ENCODE measurements at regions not wholly inside any gene's neighbourhood (a gene's known extent, or its start where the extent isn't known, plus 50 kb on each side); places are given as distances from the start of the nearest gene placed in this dataset.

DNA sequence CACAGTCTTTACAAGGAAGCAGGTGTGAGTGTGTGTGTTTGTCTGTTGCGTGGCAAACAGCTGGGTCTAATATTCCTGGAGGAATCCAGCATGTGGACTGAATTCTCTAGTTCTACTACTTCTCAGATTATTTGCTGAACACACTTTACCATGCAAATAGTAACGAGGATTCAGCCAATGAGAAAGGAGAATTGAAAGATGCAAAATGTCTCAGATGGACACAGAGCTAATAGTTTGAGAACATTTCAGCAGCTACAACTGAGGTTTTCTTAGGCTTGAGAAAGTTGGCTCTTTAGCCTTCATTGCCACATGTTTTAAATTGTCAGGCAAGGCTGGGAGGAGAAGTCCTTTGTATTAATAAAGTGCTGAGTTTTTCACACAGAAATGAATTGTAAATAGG lies 568.0 kb upstream of the MDFIC2 start:
- intact Hi-C loops (cut with DNase I; ENCODE audit: low total_unique reads) = no loop called here
- TF ChIP-seq, protein P1, sequence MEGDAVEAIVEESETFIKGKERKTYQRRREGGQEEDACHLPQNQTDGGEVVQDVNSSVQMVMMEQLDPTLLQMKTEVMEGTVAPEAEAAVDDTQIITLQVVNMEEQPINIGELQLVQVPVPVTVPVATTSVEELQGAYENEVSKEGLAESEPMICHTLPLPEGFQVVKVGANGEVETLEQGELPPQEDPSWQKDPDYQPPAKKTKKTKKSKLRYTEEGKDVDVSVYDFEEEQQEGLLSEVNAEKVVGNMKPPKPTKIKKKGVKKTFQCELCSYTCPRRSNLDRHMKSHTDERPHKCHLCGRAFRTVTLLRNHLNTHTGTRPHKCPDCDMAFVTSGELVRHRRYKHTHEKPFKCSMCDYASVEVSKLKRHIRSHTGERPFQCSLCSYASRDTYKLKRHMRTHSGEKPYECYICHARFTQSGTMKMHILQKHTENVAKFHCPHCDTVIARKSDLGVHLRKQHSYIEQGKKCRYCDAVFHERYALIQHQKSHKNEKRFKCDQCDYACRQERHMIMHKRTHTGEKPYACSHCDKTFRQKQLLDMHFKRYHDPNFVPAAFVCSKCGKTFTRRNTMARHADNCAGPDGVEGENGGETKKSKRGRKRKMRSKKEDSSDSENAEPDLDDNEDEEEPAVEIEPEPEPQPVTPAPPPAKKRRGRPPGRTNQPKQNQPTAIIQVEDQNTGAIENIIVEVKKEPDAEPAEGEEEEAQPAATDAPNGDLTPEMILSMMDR (IDR thresholded peaks at IDR 0.05) = no peak
- TF ChIP-seq POLR2AphosphoS5 (IDR thresholded peaks at IDR 0.05) (no peak), POLR2A (IDR thresholded peaks at IDR 0.05) (no peak)
- no peak for DNase-seq (ENCODE audit: low spot score in 2 of 2)

DNA sequence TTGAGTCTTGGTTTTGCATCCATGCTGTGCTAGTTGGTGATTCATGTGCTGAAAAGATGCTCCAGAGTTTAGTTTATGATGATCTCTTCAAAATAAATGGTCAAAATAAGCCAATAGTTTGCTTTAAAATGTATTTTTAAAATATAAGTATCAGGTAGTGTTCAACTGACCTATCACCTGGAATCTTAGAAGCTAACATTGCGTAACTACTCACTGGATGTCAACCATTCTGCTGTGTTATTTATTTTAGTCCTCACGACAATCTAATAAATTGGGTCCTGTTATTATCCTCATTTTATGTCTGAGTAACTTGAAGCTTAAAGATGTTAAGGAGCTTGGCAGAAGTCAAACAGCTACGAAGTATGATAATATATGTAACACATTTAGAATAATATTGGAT lies 563.7 kb upstream of the MDFIC2 start:
- intact Hi-C loops (cut with DNase I; ENCODE audit: low total_unique reads) = loop anchor here (5.0 kb wide), 1 partner anchor 99 kb away; no protein-coding TSS in a partner anchor
- H3K4me1 ChIP-seq = no peaks in the 10 kb centered on the region

More for the DNA sequence above, 568.0 kb upstream of the MDFIC2 start:
- H3K27ac ChIP-seq = no peak overlapping the region
- no peaks in the 10 kb centered on the region for H3K27me3 ChIP-seq
- H3K4me1 ChIP-seq = no peaks in the 10 kb centered on the region
- H3K9me3 ChIP-seq = no peaks in the 10 kb centered on the region
- H3K4me3 ChIP-seq = no peak overlapping the region
- H3K36me3 ChIP-seq = no peaks in the 10 kb centered on the region

DNA sequence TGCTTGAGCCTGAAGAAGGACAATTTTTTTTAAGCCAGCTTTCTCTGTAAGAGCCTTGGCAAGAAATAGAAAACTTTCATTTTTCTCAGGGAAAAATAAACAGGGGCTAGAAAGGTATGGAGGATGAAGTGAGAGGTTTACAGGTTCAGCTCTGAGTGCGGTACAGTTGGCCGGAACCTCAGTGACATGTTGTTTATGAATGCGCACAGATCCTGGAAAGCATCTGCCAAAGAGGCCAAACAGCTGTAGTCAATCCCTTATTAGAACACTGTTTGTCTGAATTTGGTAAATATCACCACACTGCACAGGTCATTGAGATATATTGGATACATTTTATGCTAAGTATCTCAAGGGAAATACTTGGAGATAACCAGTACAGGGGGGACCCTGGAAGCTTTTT lies 561.8 kb upstream of the MDFIC2 start:
- no peaks in the 10 kb centered on the region for H3K36me3 ChIP-seq
- H3K9me3 ChIP-seq = peaks cover 0 to 8% of the 10 kb centered on the region in 2 donors
- intact Hi-C loops (cut with DNase I; ENCODE audit: low total_unique reads) = no loop called here
- H3K4me3 ChIP-seq = no peak overlapping the region
- DNase-seq (ENCODE audit: low spot score in 2 of 2) = no peak
- no peaks in the 10 kb centered on the region for H3K27me3 ChIP-seq
- H3K4me1 ChIP-seq = no peaks in the 10 kb centered on the region
- TF ChIP-seq POLR2AphosphoS5 (IDR thresholded peaks at IDR 0.05) (no peak), POLR2A (IDR thresholded peaks at IDR 0.05) (no peak)
- TF ChIP-seq, protein P1 (IDR thresholded peaks at IDR 0.05) = no peak
- H3K27ac ChIP-seq = no peak overlapping the region

More for the DNA sequence above, 563.7 kb upstream of the MDFIC2 start:
- Histone ChIP-seq H3K27me3 (no peaks in the 10 kb centered on the region), H3K9me3 (peaks cover 0 to 4% of the 10 kb centered on the region in 2 donors), H3K36me3 (no peaks in the 10 kb centered on the region), H3K27ac (no peak overlapping the region), H3K4me3 (no peak overlapping the region)
- TF ChIP-seq POLR2A (IDR thresholded peaks at IDR 0.05) (no peak), POLR2AphosphoS5 (IDR thresholded peaks at IDR 0.05) (no peak)
- TF ChIP-seq, protein P1 (IDR thresholded peaks at IDR 0.05) = no peak
- no peak for DNase-seq (ENCODE audit: low spot score in 2 of 2)

DNA sequence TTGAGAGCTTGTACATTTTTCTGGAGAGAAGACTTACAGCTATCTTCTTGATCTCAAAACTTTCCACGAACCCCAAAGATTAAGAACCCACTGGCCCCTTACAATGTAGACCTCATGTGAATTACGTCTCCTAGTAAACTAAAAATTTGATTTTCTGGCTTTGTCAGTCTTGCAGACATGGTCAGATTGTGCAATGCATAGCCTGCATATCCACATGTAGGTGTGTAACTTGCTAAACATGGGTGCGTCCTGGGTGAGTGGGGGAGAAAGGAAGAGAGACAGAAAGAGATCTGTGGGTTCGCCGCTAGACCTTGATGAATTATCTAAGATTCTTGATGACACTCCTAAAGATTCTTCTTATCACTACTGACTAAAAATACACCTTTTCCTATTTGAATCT lies 561.2 kb upstream of the MDFIC2 start:
- no peaks in the 10 kb centered on the region for H3K27me3 ChIP-seq
- no peaks in the 10 kb centered on the region for H3K36me3 ChIP-seq
- intact Hi-C loops (cut with DNase I; ENCODE audit: low total_unique reads) = no loop called here
- no peak overlapping the region for H3K4me3 ChIP-seq
- no peak overlapping the region for H3K27ac ChIP-seq
- no peak for DNase-seq (ENCODE audit: low spot score in 2 of 2)
- H3K4me1 ChIP-seq = no peaks in the 10 kb centered on the region
- peaks cover 0 to 8% of the 10 kb centered on the region in 2 donors for H3K9me3 ChIP-seq
- TF ChIP-seq POLR2A (IDR thresholded peaks at IDR 0.05) (no peak), POLR2AphosphoS5 (IDR thresholded peaks at IDR 0.05) (no peak)
- TF ChIP-seq, protein P1 (IDR thresholded peaks at IDR 0.05) = no peak

DNA sequence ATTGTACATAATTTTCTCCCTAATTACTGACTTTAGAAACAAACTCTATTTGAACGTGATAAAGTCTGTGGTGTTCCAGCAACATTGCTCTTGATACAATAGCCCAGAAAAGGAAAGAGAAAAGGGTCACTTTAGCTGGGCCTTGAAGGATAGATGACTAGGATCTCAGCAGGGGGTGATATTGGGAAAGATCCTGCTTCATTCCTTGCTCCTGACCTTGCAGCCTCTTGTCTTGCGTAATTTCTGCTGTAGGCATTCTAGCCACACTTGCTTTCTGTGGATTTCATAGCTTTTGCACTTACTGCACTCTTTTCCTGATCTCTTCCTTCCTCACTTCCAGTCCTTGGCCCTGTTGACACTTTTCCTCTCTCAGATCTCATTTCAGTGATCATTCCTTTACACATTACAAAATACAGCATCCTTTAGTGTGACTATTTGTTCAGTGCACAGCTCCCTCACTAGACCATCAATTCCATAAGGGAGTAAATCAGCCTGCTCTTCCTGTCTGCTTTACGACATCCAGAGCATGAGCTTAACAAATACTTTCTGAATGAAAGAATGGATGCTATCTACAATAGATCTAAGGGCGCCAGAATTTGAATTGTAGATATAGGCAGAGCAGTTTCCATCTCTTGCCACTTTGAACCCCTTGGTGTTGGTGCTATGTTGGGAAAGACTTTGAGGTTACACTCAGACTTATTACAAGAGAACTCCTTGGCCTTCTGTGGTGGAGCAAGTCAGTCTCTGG lies 559.6 kb upstream of the MDFIC2 start:
- peaks cover 0 to 8% of the 10 kb centered on the region in 2 donors for H3K9me3 ChIP-seq
- no peak for DNase-seq (ENCODE audit: low spot score in 2 of 2)
- H3K36me3 ChIP-seq = no peaks in the 10 kb centered on the region
- H3K27me3 ChIP-seq = no peaks in the 10 kb centered on the region
- intact Hi-C loops (cut with DNase I; ENCODE audit: low total_unique reads) = no loop called here
- no peaks in the 10 kb centered on the region for H3K4me1 ChIP-seq
- TF ChIP-seq, protein P1 (IDR thresholded peaks at IDR 0.05) = no peak
- TF ChIP-seq POLR2A (IDR thresholded peaks at IDR 0.05) (no peak), POLR2AphosphoS5 (IDR thresholded peaks at IDR 0.05) (peak in 1 of 3 donors; percentile 20)
- H3K27ac ChIP-seq = peak overlapping the region in 1 of 2 donors; percentile 73
- H3K4me3 ChIP-seq = no peak overlapping the region
